HepG2 (cell line): ENCODE measurements at regions not wholly inside any gene's neighbourhood (a gene's known extent, or its start where the extent isn't known, plus 50 kb on each side); places are given as distances from the start of the nearest gene placed in this dataset.

Source experiments
- ATAC-seq: fragments of 200-7000 bp; cut with Tn5 transposase; 3 replicates; pipeline ENCODE4 v1.9.1; 2020; ENCODE audit warnings: mild to moderate bottlenecking, moderate library complexity
- BruUV-seq: library from RNA; stranded (reverse); fragments of 400-500 nt; replicated peaks from 2 replicates; lab custom pipeline; 2021; lab: Mats Ljungman, UMichigan
- CTCF ChIA-PET: fragments of 300-600 bp; formaldehyde crosslinking; extraction: SDS; loops from one replicate; lab custom pipeline; 2021; ENCODE audit warnings: low total read pairs, inconsistent platforms, low intra/inter-chr PET ratio; lab: Yijun Ruan, JAX
- POLR2A ChIA-PET: fragments of 350-600 bp; sonication (Branson Sonifier 250); formaldehyde crosslinking; loops from one replicate; lab custom pipeline; 2020; ENCODE audit warnings: antibody characterized with exemption, inconsistent platforms; lab: Yijun Ruan, JAX
- DNase-seq: peaks from one replicate; pipeline ENCODE4 v3.0.0-alpha.2; 2015; ENCODE audit warnings: low spot score
- FAIRE-seq: peaks from 3 replicates; lab custom pipeline; 2011; peaks lifted over from hg19 to GRCh38; lab: Jason Lieb, UNC
- H2AFZ ChIP-seq: one replicate; pipeline ENCODE4 v1.6.1; 2011; ENCODE audit warnings: low read length, inconsistent platforms
- H3K27ac ChIP-seq: fragments of 300-600 bp; 3 replicates; pipeline ENCODE4 v1.8.0; 2011; ENCODE audit warnings: mixed run types, mild to moderate bottlenecking, mixed read lengths, low read length, inconsistent platforms; ENCODE audit not compliant: insufficient read depth; ENCODE audit errors: extremely low read length
- H3K27me3 ChIP-seq, 2 experiments: fragments of 200-600 bp in 1 of 2; 2 replicates in 1 of 2; 3 replicates in 1 of 2; pipeline versions ENCODE4 v1.6.0 to v1.8.0; 2011; ENCODE audit warnings: low read length in 2 of 2, mild to moderate bottlenecking in 2 of 2, moderate library complexity in 2 of 2, inconsistent platforms in 1 of 2; ENCODE audit not compliant: insufficient read depth in 2 of 2, control insufficient read depth in 1 of 2
- H3K36me3 ChIP-seq, 2 experiments: fragments of 200-600 bp in 1 of 2; replicated peaks in 1 of 2; 2 replicates in 1 of 2; 3 replicates in 1 of 2; pipeline versions ENCODE4 v1.5.1 to v1.8.0; 2011; ENCODE audit warnings: low read length in 2 of 2, inconsistent platforms in 1 of 2; ENCODE audit not compliant: insufficient read depth in 2 of 2, control insufficient read depth in 1 of 2
- H3K4me1 ChIP-seq: 2 replicates; pipeline ENCODE4 v1.5.1; 2012; ENCODE audit warnings: low read length, inconsistent platforms; ENCODE audit not compliant: insufficient read depth
- H3K4me2 ChIP-seq: 2 replicates; pipeline ENCODE4 v1.6.0; 2011; ENCODE audit warnings: low read depth, low read length, inconsistent platforms
- H3K4me3 ChIP-seq, 3 experiments: fragments of 200-600 bp in 1 of 3; sonication (generic), shearing (Covaris generic) in 1 of 3; replicated peaks in 1 of 3; 2 replicates each; pipeline ENCODE4 v1.5.1; 2011 to 2016; ENCODE audit warnings: low read length in 3 of 3, inconsistent platforms in 2 of 3, low read depth in 2 of 3, mild to moderate bottlenecking in 2 of 3, control low read depth in 1 of 3, mixed read lengths in 1 of 3; ENCODE audit not compliant: insufficient read depth in 1 of 3
- H3K79me2 ChIP-seq: one replicate; pipeline ENCODE4 v1.6.1; 2011; ENCODE audit warnings: low read length, inconsistent platforms; ENCODE audit not compliant: insufficient read depth
- H3K9ac ChIP-seq: 2 replicates; pipeline ENCODE4 v1.6.0; 2011; ENCODE audit warnings: mild to moderate bottlenecking, low read depth, low read length, inconsistent platforms; ENCODE audit not compliant: insufficient read depth
- H3K9me3 ChIP-seq: 2 replicates; pipeline ENCODE4 v1.5.1; 2012; ENCODE audit warnings: mild to moderate bottlenecking, low read length
- H4K20me1 ChIP-seq: 2 replicates; pipeline ENCODE4 v1.6.0; 2011; ENCODE audit warnings: inconsistent platforms, mild to moderate bottlenecking, low read length, moderate library complexity; ENCODE audit not compliant: insufficient read depth
- AGO1 ChIP-seq: fragments of 200-400 bp; formaldehyde crosslinking; IDR thresholded peaks from 2 replicates; pipeline ENCODE4 v1.6.1; 2017; ENCODE audit warnings: mild to moderate bottlenecking, low read depth, low read length, moderate library complexity; ENCODE audit not compliant: poor library complexity, severe bottlenecking
- KLF9 ChIP-seq: IDR thresholded peaks from 2 replicates; pipeline ENCODE4 v1.6.1; 2016; ENCODE audit warnings: low read depth
- NFYB ChIP-seq: sonication (generic); formaldehyde crosslinking; IDR thresholded peaks from 2 replicates; pipeline ENCODE4 v1.4.0; 2020; ENCODE audit warnings: missing genetic modification reagents
- STAG1 ChIP-seq: sonication (generic); formaldehyde crosslinking; IDR thresholded peaks from 2 replicates; pipeline ENCODE4 v1.4.0; 2020; ENCODE audit warnings: missing genetic modification reagents
- ZNF703 ChIP-seq: sonication (generic); formaldehyde crosslinking; IDR thresholded peaks from 2 replicates; pipeline ENCODE4 v1.5.1; 2020; ENCODE audit warnings: missing genetic modification reagents, mild to moderate bottlenecking, moderate library complexity, borderline replicate concordance
- WGBS: methylation state at CpG from one replicate; pipeline ENCODE4 v1.1.6; 2017; ENCODE audit warnings: low lambda C conversion rate; 5-methylcytosine and 5-hydroxymethylcytosine counted together
- in situ Hi-C: cut with HindIII; loops from 2 replicates; pipeline ENCODE4 v1.10.0; 2017; ENCODE audit warnings: low pct_unique_long_range_greater_than_20kb; ENCODE audit not compliant: extremely low pct_ligation_motif_present
- intact Hi-C: fragments of 100-400 bp; cut with micrococcal nuclease; formaldehyde crosslinking; loops from one replicate; pipeline ENCODE4 v1.10.0; 2022; ENCODE audit not compliant: unreplicated experiment
- TF ChIP-seq, protein P1 (sequence below): sonication (generic); formaldehyde crosslinking; IDR thresholded peaks from 2 replicates; pipeline ENCODE4 v1.8.1; 2023; ENCODE audit warnings: mild to moderate bottlenecking, moderate library complexity, missing genetic modification reagents
- TF ChIP-seq, protein P2 (sequence below): sonication (generic); formaldehyde crosslinking; IDR thresholded peaks from 2 replicates; pipeline ENCODE4 v1.4.0; 2020; ENCODE audit warnings: mild to moderate bottlenecking, missing genetic modification reagents, borderline replicate concordance
- TF ChIP-seq, protein P3 (sequence below): sonication (generic); formaldehyde crosslinking; IDR thresholded peaks from 2 replicates; pipeline ENCODE4 v1.9.0; 2021; ENCODE audit warnings: mild to moderate bottlenecking, missing genetic modification reagents
- TF ChIP-seq, protein P4 (sequence below): sonication (generic); formaldehyde crosslinking; IDR thresholded peaks from 2 replicates; pipeline ENCODE4 v1.4.0; 2020; ENCODE audit warnings: missing genetic modification reagents, mild to moderate bottlenecking, borderline replicate concordance
- TF ChIP-seq, protein P5 (sequence below): sonication (generic); formaldehyde crosslinking; IDR thresholded peaks from 2 replicates; pipeline ENCODE4 v1.5.0; 2020; ENCODE audit warnings: mild to moderate bottlenecking, missing genetic modification reagents, moderate library complexity

DNA sequence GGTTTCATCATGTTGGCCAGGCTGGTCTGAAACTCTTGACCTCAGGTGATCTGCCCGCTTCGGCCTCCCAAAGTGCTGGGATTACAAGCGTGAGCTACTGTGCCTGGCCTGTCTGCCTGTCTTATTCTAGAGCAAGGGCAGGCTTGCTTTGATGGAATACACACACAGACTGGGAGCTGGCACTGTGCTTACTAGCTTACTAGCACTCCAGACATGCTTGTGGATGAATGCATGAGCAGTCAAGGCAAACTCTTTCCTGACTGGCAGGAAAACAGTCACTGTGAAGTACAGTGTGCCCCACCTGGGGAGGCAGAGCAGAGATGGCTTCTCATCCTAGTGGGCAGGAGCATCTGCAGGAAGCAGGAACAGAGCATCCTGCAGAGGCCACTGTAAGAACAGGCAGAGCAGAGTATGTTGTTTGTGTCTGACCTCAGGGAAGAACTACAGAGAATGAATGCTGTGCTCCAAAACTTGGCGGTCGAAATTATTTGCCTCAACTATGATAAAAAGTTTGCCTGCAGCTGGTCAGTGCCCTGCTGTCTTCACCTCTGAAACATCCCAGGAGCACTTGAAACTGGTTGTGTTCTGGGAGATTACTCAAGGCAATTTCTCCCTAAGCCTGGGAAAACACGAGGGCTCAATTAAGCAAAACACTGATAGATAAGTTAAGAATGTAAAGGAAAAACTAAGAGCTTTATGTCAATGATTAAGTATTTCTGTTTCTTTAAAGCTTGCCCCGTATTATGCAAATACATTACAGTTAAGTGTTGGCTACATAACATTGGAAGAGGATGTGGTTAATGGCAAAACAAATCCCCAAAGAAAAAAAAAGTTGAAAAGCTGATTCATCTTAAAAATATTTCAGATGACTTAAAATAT, 102.4 kb downstream of the VAPA start:
- intact Hi-C loops: no loop called here
- TF ChIP-seq, protein P1, sequence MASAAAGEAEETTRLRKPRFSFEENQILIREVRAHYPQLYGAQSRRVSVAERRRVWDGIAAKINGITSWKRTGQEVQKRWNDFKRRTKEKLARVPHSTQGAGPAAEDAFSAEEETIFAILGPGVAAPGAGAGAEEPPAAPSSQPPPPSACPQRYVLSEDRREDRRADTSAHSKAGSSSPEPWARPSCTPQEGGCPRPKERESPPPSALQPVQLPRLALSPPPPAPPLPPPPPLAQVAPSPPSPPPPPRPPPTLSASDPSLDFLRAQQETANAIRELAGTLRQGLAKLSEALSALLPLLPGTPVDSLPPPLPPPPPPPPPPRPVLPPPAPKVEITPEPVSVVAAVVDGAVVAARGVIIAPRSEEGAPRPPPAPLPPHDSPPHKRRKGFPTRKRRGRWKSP (CRISPR knock-in tag): no peak
- TF ChIP-seq, protein P2, sequence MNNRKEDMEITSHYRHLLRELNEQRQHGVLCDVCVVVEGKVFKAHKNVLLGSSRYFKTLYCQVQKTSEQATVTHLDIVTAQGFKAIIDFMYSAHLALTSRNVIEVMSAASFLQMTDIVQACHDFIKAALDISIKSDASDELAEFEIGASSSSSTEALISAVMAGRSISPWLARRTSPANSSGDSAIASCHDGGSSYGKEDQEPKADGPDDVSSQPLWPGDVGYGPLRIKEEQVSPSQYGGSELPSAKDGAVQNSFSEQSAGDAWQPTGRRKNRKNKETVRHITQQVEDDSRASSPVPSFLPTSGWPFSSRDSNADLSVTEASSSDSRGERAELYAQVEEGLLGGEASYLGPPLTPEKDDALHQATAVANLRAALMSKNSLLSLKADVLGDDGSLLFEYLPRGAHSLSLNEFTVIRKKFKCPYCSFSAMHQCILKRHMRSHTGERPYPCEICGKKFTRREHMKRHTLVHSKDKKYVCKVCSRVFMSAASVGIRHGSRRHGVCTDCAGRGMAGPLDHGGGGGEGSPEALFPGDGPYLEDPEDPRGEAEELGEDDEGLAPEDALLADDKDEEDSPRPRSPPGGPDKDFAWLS (CRISPR knock-in tag): no peak
- TF ChIP-seq, protein P3, sequence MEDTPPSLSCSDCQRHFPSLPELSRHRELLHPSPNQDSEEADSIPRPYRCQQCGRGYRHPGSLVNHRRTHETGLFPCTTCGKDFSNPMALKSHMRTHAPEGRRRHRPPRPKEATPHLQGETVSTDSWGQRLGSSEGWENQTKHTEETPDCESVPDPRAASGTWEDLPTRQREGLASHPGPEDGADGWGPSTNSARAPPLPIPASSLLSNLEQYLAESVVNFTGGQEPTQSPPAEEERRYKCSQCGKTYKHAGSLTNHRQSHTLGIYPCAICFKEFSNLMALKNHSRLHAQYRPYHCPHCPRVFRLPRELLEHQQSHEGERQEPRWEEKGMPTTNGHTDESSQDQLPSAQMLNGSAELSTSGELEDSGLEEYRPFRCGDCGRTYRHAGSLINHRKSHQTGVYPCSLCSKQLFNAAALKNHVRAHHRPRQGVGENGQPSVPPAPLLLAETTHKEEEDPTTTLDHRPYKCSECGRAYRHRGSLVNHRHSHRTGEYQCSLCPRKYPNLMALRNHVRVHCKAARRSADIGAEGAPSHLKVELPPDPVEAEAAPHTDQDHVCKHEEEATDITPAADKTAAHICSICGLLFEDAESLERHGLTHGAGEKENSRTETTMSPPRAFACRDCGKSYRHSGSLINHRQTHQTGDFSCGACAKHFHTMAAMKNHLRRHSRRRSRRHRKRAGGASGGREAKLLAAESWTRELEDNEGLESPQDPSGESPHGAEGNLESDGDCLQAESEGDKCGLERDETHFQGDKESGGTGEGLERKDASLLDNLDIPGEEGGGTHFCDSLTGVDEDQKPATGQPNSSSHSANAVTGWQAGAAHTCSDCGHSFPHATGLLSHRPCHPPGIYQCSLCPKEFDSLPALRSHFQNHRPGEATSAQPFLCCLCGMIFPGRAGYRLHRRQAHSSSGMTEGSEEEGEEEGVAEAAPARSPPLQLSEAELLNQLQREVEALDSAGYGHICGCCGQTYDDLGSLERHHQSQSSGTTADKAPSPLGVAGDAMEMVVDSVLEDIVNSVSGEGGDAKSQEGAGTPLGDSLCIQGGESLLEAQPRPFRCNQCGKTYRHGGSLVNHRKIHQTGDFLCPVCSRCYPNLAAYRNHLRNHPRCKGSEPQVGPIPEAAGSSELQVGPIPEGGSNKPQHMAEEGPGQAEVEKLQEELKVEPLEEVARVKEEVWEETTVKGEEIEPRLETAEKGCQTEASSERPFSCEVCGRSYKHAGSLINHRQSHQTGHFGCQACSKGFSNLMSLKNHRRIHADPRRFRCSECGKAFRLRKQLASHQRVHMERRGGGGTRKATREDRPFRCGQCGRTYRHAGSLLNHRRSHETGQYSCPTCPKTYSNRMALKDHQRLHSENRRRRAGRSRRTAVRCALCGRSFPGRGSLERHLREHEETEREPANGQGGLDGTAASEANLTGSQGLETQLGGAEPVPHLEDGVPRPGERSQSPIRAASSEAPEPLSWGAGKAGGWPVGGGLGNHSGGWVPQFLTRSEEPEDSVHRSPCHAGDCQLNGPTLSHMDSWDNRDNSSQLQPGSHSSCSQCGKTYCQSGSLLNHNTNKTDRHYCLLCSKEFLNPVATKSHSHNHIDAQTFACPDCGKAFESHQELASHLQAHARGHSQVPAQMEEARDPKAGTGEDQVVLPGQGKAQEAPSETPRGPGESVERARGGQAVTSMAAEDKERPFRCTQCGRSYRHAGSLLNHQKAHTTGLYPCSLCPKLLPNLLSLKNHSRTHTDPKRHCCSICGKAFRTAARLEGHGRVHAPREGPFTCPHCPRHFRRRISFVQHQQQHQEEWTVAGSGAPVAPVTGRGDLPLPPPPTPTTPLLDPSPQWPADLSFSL (CRISPR knock-in tag): no peak
- no peak for TF ChIP-seq NFYB (CRISPR knock-in tag)
- TF ChIP-seq KLF9 (CRISPR knock-in tag): no peak
- TF ChIP-seq, protein P4, sequence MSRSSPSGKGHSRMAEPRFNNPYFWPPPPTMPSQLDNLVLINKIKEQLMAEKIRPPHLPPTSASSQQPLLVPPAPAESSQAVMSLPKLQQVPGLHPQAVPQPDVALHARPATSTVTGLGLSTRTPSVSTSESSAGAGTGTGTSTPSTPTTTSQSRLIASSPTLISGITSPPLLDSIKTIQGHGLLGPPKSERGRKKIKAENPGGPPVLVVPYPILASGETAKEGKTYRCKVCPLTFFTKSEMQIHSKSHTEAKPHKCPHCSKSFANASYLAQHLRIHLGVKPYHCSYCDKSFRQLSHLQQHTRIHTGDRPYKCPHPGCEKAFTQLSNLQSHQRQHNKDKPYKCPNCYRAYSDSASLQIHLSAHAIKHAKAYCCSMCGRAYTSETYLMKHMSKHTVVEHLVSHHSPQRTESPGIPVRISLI (CRISPR knock-in tag): no peak
- TF ChIP-seq, protein P5, sequence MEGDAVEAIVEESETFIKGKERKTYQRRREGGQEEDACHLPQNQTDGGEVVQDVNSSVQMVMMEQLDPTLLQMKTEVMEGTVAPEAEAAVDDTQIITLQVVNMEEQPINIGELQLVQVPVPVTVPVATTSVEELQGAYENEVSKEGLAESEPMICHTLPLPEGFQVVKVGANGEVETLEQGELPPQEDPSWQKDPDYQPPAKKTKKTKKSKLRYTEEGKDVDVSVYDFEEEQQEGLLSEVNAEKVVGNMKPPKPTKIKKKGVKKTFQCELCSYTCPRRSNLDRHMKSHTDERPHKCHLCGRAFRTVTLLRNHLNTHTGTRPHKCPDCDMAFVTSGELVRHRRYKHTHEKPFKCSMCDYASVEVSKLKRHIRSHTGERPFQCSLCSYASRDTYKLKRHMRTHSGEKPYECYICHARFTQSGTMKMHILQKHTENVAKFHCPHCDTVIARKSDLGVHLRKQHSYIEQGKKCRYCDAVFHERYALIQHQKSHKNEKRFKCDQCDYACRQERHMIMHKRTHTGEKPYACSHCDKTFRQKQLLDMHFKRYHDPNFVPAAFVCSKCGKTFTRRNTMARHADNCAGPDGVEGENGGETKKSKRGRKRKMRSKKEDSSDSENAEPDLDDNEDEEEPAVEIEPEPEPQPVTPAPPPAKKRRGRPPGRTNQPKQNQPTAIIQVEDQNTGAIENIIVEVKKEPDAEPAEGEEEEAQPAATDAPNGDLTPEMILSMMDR: peak; percentile 25
- no peak for TF ChIP-seq ZNF703 (CRISPR knock-in tag)
- TF ChIP-seq AGO1: no peak
- peak; percentile 39 for TF ChIP-seq STAG1 (CRISPR knock-in tag)

More for the DNA sequence above, 102.4 kb downstream of the VAPA start:
- WGBS: 49% methylated on average over 7 of the region's 7 CpGs
- Histone ChIP-seq H3K27ac (no peak overlapping the region), H3K9me3 (no peaks in the 10 kb centered on the region), H3K27me3 (peaks cover 0 to 10% of the 10 kb centered on the region in 2 experiments; a peak in 1 of 5 replicates), H4K20me1 (no peaks in the 10 kb centered on the region), H3K4me2 (no peak overlapping the region), H3K9ac (no peak overlapping the region), H2AFZ (no peak overlapping the region), H3K4me1 (no peaks in the 10 kb centered on the region), H3K79me2 (no peaks in the 10 kb centered on the region), H3K4me3 (no peak overlapping the region), H3K36me3 (no peaks in the 10 kb centered on the region)
- DNase-seq (no peak), FAIRE-seq (no peak), ATAC-seq (peak; percentile 29; the same call in 1 of the 3 replicates)
- in situ Hi-C loops: no loop called here
- CTCF ChIA-PET: no interaction called here
- BruUV-seq: no TSS peak
- POLR2A ChIA-PET: no interaction called here
